ENCODE measurements at regions not wholly inside any gene's neighbourhood (a gene's known extent, or its start where the extent isn't known, plus 50 kb on each side); places are given as distances from the start of the nearest gene placed in this dataset.

DNA sequence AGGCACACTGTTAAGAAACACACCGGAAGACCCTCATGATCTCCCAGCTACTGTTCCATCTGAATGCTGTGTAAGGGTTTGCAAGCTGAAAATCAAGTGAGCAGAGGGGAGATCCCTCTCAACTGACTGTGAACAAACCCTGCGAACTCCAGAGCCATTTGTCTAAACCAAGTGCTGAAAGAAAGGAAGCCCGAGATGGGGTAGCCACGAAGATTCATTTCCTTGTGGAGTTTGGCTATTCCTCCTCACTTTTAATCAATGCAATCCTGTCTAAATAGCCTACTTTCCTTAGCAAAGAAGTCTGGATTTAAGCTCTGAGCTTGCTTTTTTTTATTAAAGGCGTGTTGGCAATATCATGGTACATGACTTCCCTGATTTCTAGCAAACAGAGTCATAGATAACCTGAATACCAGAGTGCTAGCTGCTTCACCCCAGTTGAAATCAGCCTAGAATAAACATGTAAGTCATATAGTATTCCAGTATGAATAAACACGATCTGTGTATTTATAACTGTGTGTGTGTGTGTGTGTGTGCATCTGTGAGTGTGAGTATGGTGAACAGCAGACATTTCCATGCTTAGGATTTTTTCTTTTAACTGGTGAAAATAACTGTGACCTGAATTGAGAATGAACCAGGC, 365.2 kb downstream of the ZNF521 start:
- no peaks in the 10 kb centered on the region for H3K4me1 ChIP-seq
- no peak overlapping the region for H3K4me3 ChIP-seq
- no peak for DNase-seq (ENCODE audit: extremely low spot score)
- intact Hi-C loops (cut with DNase I) = no loop called here
- H3K27me3 ChIP-seq = peaks cover 0 to 17% (median 0%) of the 10 kb centered on the region in 4 donors
- no peaks in the 10 kb centered on the region for H3K36me3 ChIP-seq
- H3K27ac ChIP-seq (replicated peaks in 1 of 4) = peak overlapping the region in 2 of 4 donors; percentile 32 to 51
- TF ChIP-seq, protein P1, sequence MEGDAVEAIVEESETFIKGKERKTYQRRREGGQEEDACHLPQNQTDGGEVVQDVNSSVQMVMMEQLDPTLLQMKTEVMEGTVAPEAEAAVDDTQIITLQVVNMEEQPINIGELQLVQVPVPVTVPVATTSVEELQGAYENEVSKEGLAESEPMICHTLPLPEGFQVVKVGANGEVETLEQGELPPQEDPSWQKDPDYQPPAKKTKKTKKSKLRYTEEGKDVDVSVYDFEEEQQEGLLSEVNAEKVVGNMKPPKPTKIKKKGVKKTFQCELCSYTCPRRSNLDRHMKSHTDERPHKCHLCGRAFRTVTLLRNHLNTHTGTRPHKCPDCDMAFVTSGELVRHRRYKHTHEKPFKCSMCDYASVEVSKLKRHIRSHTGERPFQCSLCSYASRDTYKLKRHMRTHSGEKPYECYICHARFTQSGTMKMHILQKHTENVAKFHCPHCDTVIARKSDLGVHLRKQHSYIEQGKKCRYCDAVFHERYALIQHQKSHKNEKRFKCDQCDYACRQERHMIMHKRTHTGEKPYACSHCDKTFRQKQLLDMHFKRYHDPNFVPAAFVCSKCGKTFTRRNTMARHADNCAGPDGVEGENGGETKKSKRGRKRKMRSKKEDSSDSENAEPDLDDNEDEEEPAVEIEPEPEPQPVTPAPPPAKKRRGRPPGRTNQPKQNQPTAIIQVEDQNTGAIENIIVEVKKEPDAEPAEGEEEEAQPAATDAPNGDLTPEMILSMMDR (IDR thresholded peaks at IDR 0.05) = no peak
- no peak for TF ChIP-seq EP300 (IDR thresholded peaks at IDR 0.05)
- no peak for TF ChIP-seq POLR2A (IDR thresholded peaks at IDR 0.05; ENCODE audit: low read depth)
- TF ChIP-seq POLR2AphosphoS5 (IDR thresholded peaks at IDR 0.05) = no peak
- no peaks in the 10 kb centered on the region for H3K9me3 ChIP-seq
- WGBS = 57% methylated on average over 6 of the region's 6 CpGs

DNA sequence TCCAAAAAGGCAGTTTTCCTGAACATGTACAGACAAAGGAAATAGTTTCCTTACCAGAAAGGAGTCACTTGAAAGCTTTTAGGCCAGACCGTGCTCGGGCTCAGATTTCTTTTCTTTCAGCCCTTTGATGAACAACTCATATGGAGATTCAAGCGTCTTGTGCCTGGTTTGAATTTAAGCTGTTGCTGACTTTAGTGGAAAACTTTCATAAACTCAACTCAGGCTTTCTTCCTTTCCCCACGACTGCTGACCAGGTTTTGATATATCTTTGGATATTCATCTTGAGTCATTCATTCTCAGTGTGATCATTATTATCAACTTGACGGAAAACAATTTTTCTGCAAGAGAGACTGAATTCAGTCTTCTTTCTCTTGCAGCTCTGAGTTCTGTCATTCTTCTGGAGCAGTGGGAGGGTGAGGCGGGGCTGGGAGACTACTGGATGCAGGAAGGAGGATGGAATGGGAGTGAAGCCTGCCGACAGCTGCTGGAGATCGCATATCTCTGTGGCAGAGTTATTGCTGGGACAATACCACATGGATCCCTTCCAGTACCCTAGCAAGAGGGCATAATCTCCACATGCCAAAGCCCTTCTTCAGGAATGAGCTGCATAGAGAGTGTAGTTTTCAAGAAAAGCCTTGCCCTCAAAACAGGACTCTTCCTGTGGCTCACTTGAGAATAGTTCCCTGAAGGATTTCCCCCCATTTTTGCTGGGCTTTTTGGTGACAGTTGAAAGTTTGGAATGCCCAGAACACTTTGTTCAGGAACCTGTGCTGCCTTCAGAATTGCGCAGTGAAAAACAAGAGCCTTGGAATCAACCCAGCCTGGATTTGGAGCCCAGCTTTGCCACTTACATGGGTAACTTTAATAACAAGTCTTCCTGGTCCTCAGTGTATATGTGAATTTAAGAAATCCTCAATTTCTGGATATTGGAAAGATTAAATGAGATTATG, 364.4 kb downstream of the ZNF521 start:
- no peaks in the 10 kb centered on the region for H3K4me1 ChIP-seq
- no peaks in the 10 kb centered on the region for H3K36me3 ChIP-seq
- peaks cover 0 to 2% (median 0%) of the 10 kb centered on the region in 4 donors for H3K9me3 ChIP-seq
- H3K27ac ChIP-seq (replicated peaks in 1 of 4) = peak overlapping the region in 3 of 4 donors; percentile 22 to 41 (median 32)
- H3K27me3 ChIP-seq = peaks cover 0 to 14% (median 0%) of the 10 kb centered on the region in 4 donors
- no peak overlapping the region for H3K4me3 ChIP-seq
- TF ChIP-seq POLR2A (IDR thresholded peaks at IDR 0.05; ENCODE audit: low read depth) (no peak), POLR2AphosphoS5 (IDR thresholded peaks at IDR 0.05) (no peak), EP300 (IDR thresholded peaks at IDR 0.05) (no peak)
- TF ChIP-seq, protein P1 (IDR thresholded peaks at IDR 0.05) = no peak
- intact Hi-C loops (cut with DNase I) = no loop called here
- WGBS = 54% methylated on average over 9 of the region's 9 CpGs
- no peak for DNase-seq (ENCODE audit: extremely low spot score)

DNA sequence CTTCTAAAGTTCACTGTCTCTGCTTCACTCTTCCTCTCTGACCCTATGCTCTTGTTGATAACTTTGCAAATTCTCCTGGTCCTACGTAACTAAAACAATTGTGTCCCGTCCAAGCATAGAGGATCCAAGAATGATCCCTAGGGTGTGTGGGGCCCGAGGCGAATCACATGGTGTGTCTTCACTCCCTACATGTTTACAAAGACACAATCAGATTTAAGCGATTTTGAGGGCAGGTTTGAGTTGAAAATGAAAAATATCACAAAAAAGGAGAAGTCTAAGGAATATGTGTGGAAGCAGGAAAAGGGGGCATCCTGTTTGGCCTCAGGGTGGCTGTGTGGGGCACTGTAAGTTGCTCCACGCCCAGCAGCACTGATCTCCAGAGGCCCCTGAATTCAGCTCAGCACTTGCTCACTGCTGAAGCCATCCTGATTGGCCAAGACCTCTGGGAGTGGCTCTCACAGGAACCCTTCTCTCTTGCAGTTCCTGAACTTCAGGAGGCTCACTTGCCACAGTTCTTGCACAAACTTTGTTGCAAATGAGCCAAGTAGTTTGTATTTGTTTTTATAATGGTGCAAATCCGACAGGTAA, 363.6 kb downstream of the ZNF521 start:
- 63% methylated on average over 7 of the region's 7 CpGs for WGBS
- Histone ChIP-seq H3K27me3 (peaks cover 0 to 12% (median 0%) of the 10 kb centered on the region in 4 donors), H3K36me3 (no peaks in the 10 kb centered on the region), H3K4me3 (no peak overlapping the region), H3K4me1 (no peaks in the 10 kb centered on the region), H3K27ac (replicated peaks in 1 of 4) (peak overlapping the region in 3 of 4 donors; percentile 22 to 41 (median 29)), H3K9me3 (peaks cover 0 to 4% (median 0%) of the 10 kb centered on the region in 4 donors)
- no peak for DNase-seq (ENCODE audit: extremely low spot score)
- TF ChIP-seq POLR2AphosphoS5 (IDR thresholded peaks at IDR 0.05) = no peak
- intact Hi-C loops (cut with DNase I) = no loop called here

DNA sequence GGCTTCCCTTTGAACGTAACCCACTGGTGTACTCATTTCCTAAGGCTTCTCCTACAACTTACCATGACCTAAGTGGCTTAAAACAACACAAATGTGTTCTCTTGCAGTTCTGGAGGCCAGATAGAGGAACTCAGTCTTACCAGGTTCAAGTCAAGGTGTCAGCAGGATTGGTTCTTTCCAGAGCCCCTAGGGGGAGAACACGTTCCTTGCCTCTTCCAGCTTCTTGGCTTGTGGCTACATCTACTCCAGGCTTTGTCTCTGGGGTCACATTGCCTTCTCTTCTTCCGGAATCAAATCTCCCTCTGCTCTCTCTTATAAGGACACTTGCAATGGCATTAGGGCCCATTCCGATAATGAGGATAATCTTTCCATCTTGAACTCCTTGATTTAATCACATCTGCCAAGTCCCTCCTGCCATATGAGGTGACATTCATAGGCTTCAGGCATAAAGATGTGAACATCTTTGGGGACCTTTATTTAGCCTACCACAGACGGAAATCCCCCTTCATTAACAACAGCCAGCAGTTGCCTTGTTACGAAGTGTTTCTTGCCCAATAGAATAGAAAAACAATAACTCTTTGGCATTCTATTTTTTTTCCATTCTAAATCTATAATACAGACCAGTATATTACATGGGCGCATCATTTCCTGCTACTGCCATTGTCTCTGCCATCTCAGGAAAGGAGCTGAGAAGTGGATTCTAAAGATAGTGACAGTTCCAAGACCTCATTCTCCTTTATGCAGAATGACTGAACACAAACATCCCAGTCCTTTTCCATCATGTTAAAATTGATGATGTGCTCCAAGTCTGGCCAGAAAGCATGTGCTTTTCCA, 362.0 kb downstream of the ZNF521 start:
- 79% methylated on average over 7 of the region's 7 CpGs for WGBS
- no peaks in the 10 kb centered on the region for H3K36me3 ChIP-seq
- H3K4me3 ChIP-seq = no peak overlapping the region
- peaks cover 0 to 4% (median 0%) of the 10 kb centered on the region in 4 donors for H3K9me3 ChIP-seq
- no peak overlapping the region for H3K27ac ChIP-seq (replicated peaks in 1 of 4)
- TF ChIP-seq, protein P1 (IDR thresholded peaks at IDR 0.05) = no peak
- TF ChIP-seq POLR2AphosphoS5 (IDR thresholded peaks at IDR 0.05) = no peak
- TF ChIP-seq POLR2A (IDR thresholded peaks at IDR 0.05; ENCODE audit: low read depth) = no peak
- TF ChIP-seq EP300 (IDR thresholded peaks at IDR 0.05) = no peak
- no peaks in the 10 kb centered on the region for H3K4me1 ChIP-seq
- intact Hi-C loops (cut with DNase I) = no loop called here
- H3K27me3 ChIP-seq = peaks cover 0 to 12% (median 0%) of the 10 kb centered on the region in 4 donors
- no peak for DNase-seq (ENCODE audit: extremely low spot score)
